ENCODE measurements at regions not wholly inside any gene's neighbourhood (a gene's known extent, or its start where the extent isn't known, plus 50 kb on each side); places are given as distances from the start of the nearest gene placed in this dataset.

DNA sequence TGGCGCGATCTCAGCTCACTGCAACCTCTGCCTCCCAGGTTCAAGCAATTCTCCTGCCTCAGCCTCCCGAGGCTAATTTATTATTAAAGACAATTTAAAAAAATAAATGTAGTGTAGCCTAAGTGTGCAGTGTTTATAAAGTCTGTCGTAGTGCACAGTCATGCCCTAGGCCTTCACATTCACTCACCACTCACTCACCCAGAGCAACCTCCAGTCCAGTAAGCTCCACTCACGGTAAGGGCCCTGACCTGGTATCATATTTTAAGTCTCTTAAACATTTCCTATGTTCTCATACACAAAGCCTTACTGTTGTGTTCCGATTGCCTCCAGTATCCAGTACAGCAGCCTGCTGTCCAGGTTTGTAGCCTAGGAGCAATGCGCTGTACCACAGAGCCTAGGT is 168.2 kb upstream of the FOXQ1 start:
- WGBS (ENCODE audit: insufficient coverage): no CpG with 5 or more reads among the region's 7 CpGs

GRCh38 chr6:1139155-1139890 is 172.6 kb upstream of the FOXQ1 start:
- H3K36me3 ChIP-seq (ENCODE audit: control insufficient read depth, insufficient read depth, low read length): no peaks in the 10 kb centered on the region
- no peak for DNase-seq (ENCODE audit: low read depth in 4 of 6, low spot score in 6 of 6)
- H3K27me3 ChIP-seq (ENCODE audit: control insufficient read depth, insufficient read depth, low read length): no peaks in the 10 kb centered on the region
- no CpG with 5 or more reads among the region's 4 CpGs for WGBS (ENCODE audit: insufficient coverage)
- H3K4me1 ChIP-seq (ENCODE audit: control insufficient read depth, insufficient read depth, low read length): peaks cover 2% of the 10 kb centered on the region
- H3K4me3 ChIP-seq (ENCODE audit: low read depth, low read length): no peak overlapping the region
- no peak overlapping the region for H3K27ac ChIP-seq (ENCODE audit: low read depth, low read length)
- peaks cover 3% of the 10 kb centered on the region for H3K9me3 ChIP-seq (ENCODE audit: control insufficient read depth, insufficient read depth, low read length)

More for the DNA sequence above, 168.2 kb upstream of the FOXQ1 start:
- H3K4me3 ChIP-seq (ENCODE audit: low read depth, low read length): no peak overlapping the region
- no peaks in the 10 kb centered on the region for H3K36me3 ChIP-seq (ENCODE audit: control insufficient read depth, insufficient read depth, low read length)
- no peaks in the 10 kb centered on the region for H3K27me3 ChIP-seq (ENCODE audit: control insufficient read depth, insufficient read depth, low read length)
- H3K4me1 ChIP-seq (ENCODE audit: control insufficient read depth, insufficient read depth, low read length): no peaks in the 10 kb centered on the region
- no peak for DNase-seq (ENCODE audit: low read depth in 4 of 6, low spot score in 6 of 6)
- H3K27ac ChIP-seq (ENCODE audit: low read depth, low read length): no peak overlapping the region
- peaks cover 3% of the 10 kb centered on the region for H3K9me3 ChIP-seq (ENCODE audit: control insufficient read depth, insufficient read depth, low read length)

DNA sequence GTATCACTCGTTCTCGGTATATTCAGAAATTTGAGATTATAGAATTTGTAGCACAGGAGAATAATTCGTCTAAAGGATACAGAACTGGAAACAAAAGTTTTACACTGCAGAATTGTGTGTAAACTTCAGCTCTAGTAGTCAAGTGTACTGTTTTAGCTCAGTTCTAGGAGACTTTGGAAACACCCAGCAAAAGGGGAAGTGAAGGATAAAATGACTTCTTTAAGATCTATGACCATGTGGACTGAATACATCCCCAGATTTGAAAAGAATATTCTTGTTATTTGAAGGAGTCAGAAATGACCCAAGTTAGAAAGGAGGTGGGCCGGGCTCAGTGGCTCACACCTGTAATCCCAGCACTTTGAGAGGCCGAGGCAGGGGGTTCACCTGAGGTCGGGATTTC is 174.0 kb upstream of the FOXQ1 start:
- WGBS (ENCODE audit: insufficient coverage): 100% methylated on average over 2 of the region's 6 CpGs
- H3K9me3 ChIP-seq (ENCODE audit: control insufficient read depth, insufficient read depth, low read length): peaks cover 3% of the 10 kb centered on the region
- H3K4me1 ChIP-seq (ENCODE audit: control insufficient read depth, insufficient read depth, low read length): peaks cover 2% of the 10 kb centered on the region
- H3K36me3 ChIP-seq (ENCODE audit: control insufficient read depth, insufficient read depth, low read length): no peaks in the 10 kb centered on the region
- no peak for DNase-seq (ENCODE audit: low read depth in 4 of 6, low spot score in 6 of 6)
- no peak overlapping the region for H3K4me3 ChIP-seq (ENCODE audit: low read depth, low read length)
- H3K27me3 ChIP-seq (ENCODE audit: control insufficient read depth, insufficient read depth, low read length): no peaks in the 10 kb centered on the region
- H3K27ac ChIP-seq (ENCODE audit: low read depth, low read length): no peak overlapping the region

GRCh38 chr6:1136827-1137226 is 175.1 kb upstream of the FOXQ1 start:
- Histone ChIP-seq H3K4me1 (ENCODE audit: control insufficient read depth, insufficient read depth, low read length) (peaks cover 2% of the 10 kb centered on the region), H3K9me3 (ENCODE audit: control insufficient read depth, insufficient read depth, low read length) (peaks cover 3% of the 10 kb centered on the region), H3K36me3 (ENCODE audit: control insufficient read depth, insufficient read depth, low read length) (no peaks in the 10 kb centered on the region), H3K27ac (ENCODE audit: low read depth, low read length) (no peak overlapping the region), H3K27me3 (ENCODE audit: control insufficient read depth, insufficient read depth, low read length) (no peaks in the 10 kb centered on the region), H3K4me3 (ENCODE audit: low read depth, low read length) (no peak overlapping the region)
- no CpG with 5 or more reads among the region's 4 CpGs for WGBS (ENCODE audit: insufficient coverage)
- peak in 1 of 6 donors; percentile 44 for DNase-seq (ENCODE audit: low read depth in 4 of 6, low spot score in 6 of 6)

DNA sequence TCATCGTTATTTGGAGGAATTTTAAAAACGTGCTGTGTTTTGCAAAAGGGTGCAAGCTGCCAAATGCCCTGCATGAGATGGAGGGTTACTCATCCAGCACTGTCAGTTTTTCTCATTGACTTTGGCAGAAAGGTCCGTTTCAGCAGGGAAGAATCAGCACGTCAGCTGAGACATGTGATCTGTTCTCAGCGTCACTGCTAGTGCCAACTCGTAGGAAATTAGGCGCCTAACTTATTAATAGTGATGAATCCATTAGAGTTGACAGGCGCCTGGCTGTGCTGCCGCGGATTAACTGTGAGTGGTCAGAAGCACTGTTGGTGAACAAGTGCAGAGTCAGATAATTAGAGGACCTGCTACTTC is 175.5 kb upstream of the FOXQ1 start:
- Histone ChIP-seq H3K4me3 (ENCODE audit: low read depth, low read length) (no peak overlapping the region), H3K27ac (ENCODE audit: low read depth, low read length) (no peak overlapping the region)
- WGBS (ENCODE audit: insufficient coverage): 17% methylated on average over 9 of the region's 10 CpGs

GRCh38 chr6:1135726-1136414 is 176.0 kb upstream of the FOXQ1 start:
- Histone ChIP-seq H3K36me3 (ENCODE audit: control insufficient read depth, insufficient read depth, low read length) (no peaks in the 10 kb centered on the region), H3K27me3 (ENCODE audit: control insufficient read depth, insufficient read depth, low read length) (no peaks in the 10 kb centered on the region), H3K4me1 (ENCODE audit: control insufficient read depth, insufficient read depth, low read length) (peaks cover 2% of the 10 kb centered on the region), H3K9me3 (ENCODE audit: control insufficient read depth, insufficient read depth, low read length) (peaks cover 3% of the 10 kb centered on the region), H3K4me3 (ENCODE audit: low read depth, low read length) (no peak overlapping the region), H3K27ac (ENCODE audit: low read depth, low read length) (no peak overlapping the region)
- peak in 1 of 6 donors; percentile 13 for DNase-seq (ENCODE audit: low read depth in 4 of 6, low spot score in 6 of 6)
- 50% methylated on average over 2 of the region's 7 CpGs for WGBS (ENCODE audit: insufficient coverage)

More for the DNA sequence above, 175.5 kb upstream of the FOXQ1 start:
- Histone ChIP-seq H3K36me3 (ENCODE audit: control insufficient read depth, insufficient read depth, low read length) (no peaks in the 10 kb centered on the region), H3K9me3 (ENCODE audit: control insufficient read depth, insufficient read depth, low read length) (peaks cover 3% of the 10 kb centered on the region), H3K4me1 (ENCODE audit: control insufficient read depth, insufficient read depth, low read length) (peaks cover 2% of the 10 kb centered on the region), H3K27me3 (ENCODE audit: control insufficient read depth, insufficient read depth, low read length) (no peaks in the 10 kb centered on the region)
- DNase-seq (ENCODE audit: low read depth in 4 of 6, low spot score in 6 of 6): peak in 5 of 6 donors; percentile 12 to 88 (median 35)

DNA sequence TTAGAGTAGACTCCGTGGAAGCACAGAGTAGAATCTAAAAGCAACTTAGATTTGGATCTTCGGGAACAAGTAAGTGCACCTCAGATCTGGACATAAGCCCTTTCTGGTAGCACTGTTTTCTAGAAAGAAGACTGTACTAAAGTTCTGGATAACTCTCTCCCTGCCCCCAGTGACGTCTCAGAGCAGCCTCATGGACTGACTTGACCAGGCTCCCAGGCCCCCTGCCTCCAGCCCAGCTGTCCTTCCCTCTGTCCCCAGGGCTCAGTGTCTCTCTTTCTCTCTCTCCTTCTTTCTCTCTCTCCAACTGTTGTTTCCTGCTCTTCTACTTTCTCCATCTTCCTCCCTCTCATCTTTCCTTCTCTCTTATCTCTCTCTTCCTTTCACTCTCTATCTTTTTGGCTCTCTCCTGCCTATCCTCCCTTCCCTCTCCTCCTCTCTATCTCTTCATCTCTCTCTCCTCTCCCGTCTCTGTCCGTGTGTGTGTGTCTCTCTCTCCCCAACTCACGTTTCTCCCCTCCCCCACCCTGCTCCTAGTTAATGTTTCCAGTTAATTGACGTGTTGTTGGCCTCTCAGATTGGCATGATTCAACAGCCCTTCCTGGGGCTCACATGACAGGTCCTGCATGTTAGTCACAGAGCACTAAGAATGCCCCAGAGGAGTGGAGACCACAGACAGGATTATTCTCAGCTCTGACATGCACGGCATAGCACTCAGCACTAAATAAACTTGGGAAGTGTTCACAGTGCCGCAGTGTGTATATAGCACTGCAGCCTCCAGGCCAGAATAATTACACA is 180.4 kb upstream of the FOXQ1 start:
- WGBS (ENCODE audit: insufficient coverage): 71% methylated on average over 8 of the region's 9 CpGs
- DNase-seq (ENCODE audit: low read depth in 4 of 6, low spot score in 6 of 6): no peak
- no peak overlapping the region for H3K27ac ChIP-seq (ENCODE audit: low read depth, low read length)
- no peaks in the 10 kb centered on the region for H3K9me3 ChIP-seq (ENCODE audit: control insufficient read depth, insufficient read depth, low read length)
- H3K27me3 ChIP-seq (ENCODE audit: control insufficient read depth, insufficient read depth, low read length): no peaks in the 10 kb centered on the region
- H3K4me3 ChIP-seq (ENCODE audit: low read depth, low read length): no peak overlapping the region
- H3K36me3 ChIP-seq (ENCODE audit: control insufficient read depth, insufficient read depth, low read length): no peaks in the 10 kb centered on the region
- H3K4me1 ChIP-seq (ENCODE audit: control insufficient read depth, insufficient read depth, low read length): no peaks in the 10 kb centered on the region

- Histone ChIP-seq H3K9me3 (ENCODE audit: control insufficient read depth, insufficient read depth, low read length) (no peaks in the 10 kb centered on the region), H3K36me3 (ENCODE audit: control insufficient read depth, insufficient read depth, low read length) (no peaks in the 10 kb centered on the region), H3K27ac (ENCODE audit: low read depth, low read length) (no peak overlapping the region), H3K4me1 (ENCODE audit: control insufficient read depth, insufficient read depth, low read length) (no peaks in the 10 kb centered on the region), H3K4me3 (ENCODE audit: low read depth, low read length) (no peak overlapping the region), H3K27me3 (ENCODE audit: control insufficient read depth, insufficient read depth, low read length) (no peaks in the 10 kb centered on the region)
- 89% methylated on average over 7 of the region's 7 CpGs for WGBS (ENCODE audit: insufficient coverage)
- DNase-seq (ENCODE audit: low read depth in 4 of 6, low spot score in 6 of 6): no peak
Measured at GRCh38 chr6:1130709-1131108, 181.2 kb upstream of the FOXQ1 start.

DNA sequence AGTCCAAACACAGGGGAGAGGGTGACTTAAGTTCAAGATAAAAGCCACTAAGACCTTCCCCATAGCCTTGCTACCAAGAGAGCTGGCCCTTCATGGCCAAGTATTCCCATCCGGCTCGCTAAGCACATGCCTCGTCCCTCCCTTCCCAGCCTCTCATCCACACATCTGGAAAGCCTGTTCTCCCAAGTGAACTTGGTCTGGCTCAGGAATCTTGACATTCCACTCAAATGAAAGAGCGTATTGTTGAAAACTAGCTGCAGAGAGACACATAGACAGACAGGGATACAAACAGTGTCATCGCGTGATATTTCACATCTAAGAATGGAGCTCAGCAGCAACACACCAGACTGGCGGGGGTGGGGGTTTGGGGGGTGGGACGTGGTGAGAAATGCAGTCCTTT is 182.8 kb upstream of the FOXQ1 start:
- Histone ChIP-seq H3K27me3 (ENCODE audit: control insufficient read depth, insufficient read depth, low read length) (no peaks in the 10 kb centered on the region), H3K36me3 (ENCODE audit: control insufficient read depth, insufficient read depth, low read length) (no peaks in the 10 kb centered on the region), H3K4me1 (ENCODE audit: control insufficient read depth, insufficient read depth, low read length) (no peaks in the 10 kb centered on the region), H3K9me3 (ENCODE audit: control insufficient read depth, insufficient read depth, low read length) (no peaks in the 10 kb centered on the region), H3K27ac (ENCODE audit: low read depth, low read length) (no peak overlapping the region), H3K4me3 (ENCODE audit: low read depth, low read length) (no peak overlapping the region)
- no CpG with 5 or more reads among the region's 8 CpGs for WGBS (ENCODE audit: insufficient coverage)
- peak in 1 of 6 donors; percentile 30 for DNase-seq (ENCODE audit: low read depth in 4 of 6, low spot score in 6 of 6)

All from spinal cord (tissue), 9 donors.